ENCODE measurements at regions not wholly inside any gene's neighbourhood (a gene's known extent, or its start where the extent isn't known, plus 50 kb on each side); places are given as distances from the start of the nearest gene placed in this dataset.
A peak's percentile ranks its signal among the peaks of the same experiment; 100 is the strongest.
"Not testable (repeated sequence)": the region's sequence is repeated elsewhere in the genome, so short reads cannot be mapped to it uniquely, and the experiment has no call there.

GRCh38 chr3:15983232-15983631 lies 185.5 kb upstream of the ANKRD28 start:
- no peak for DNase-seq (ENCODE audit: low read depth in 2 of 2, low spot score in 1 of 2)

GRCh38 chr3:15983693-15984092 lies 185.9 kb upstream of the ANKRD28 start:
- DNase-seq (ENCODE audit: low read depth in 2 of 2, low spot score in 1 of 2), result no peak

GRCh38 chr3:15989419-15989818 lies 185.1 kb upstream of the GALNT15 start:
- DNase-seq (ENCODE audit: low read depth in 2 of 2, low spot score in 1 of 2), result no peak

- not testable (repeated sequence) for DNase-seq (ENCODE audit: low read depth in 2 of 2, low spot score in 1 of 2)
Measured at GRCh38 chr3:15993660-15994059, 180.8 kb upstream of the GALNT15 start.

GRCh38 chr3:15996496-15996895 lies 178.0 kb upstream of the GALNT15 start:
- not testable (repeated sequence) for DNase-seq (ENCODE audit: low read depth in 2 of 2, low spot score in 1 of 2)

- DNase-seq (ENCODE audit: low read depth in 2 of 2, low spot score in 1 of 2), result no peak
Measured at GRCh38 chr3:15997274-15997943, 177.1 kb upstream of the GALNT15 start.

GRCh38 chr3:15998911-15999310 lies 175.6 kb upstream of the GALNT15 start:
- DNase-seq (ENCODE audit: low read depth in 2 of 2, low spot score in 1 of 2), result no peak

GRCh38 chr3:16004812-16005211 lies 169.7 kb upstream of the GALNT15 start:
- DNase-seq (ENCODE audit: low read depth in 2 of 2, low spot score in 1 of 2), result no peak

GRCh38 chr3:16011376-16011775 lies 163.1 kb upstream of the GALNT15 start:
- DNase-seq (ENCODE audit: low read depth in 2 of 2, low spot score in 1 of 2), result no peak

- no peak for DNase-seq (ENCODE audit: low read depth in 2 of 2, low spot score in 1 of 2)
Measured at GRCh38 chr3:16012086-16012485, 162.4 kb upstream of the GALNT15 start.

- no peak for DNase-seq (ENCODE audit: low read depth in 2 of 2, low spot score in 1 of 2)
Measured at GRCh38 chr3:16013568-16013967, 160.9 kb upstream of the GALNT15 start.

- DNase-seq (ENCODE audit: low read depth in 2 of 2, low spot score in 1 of 2), result not testable (repeated sequence)
Measured at GRCh38 chr3:16021801-16022200, 152.7 kb upstream of the GALNT15 start.

GRCh38 chr3:16023881-16024280 lies 150.6 kb upstream of the GALNT15 start:
- not testable (repeated sequence) for DNase-seq (ENCODE audit: low read depth in 2 of 2, low spot score in 1 of 2)

- DNase-seq (ENCODE audit: low read depth in 2 of 2, low spot score in 1 of 2), result no peak
Measured at GRCh38 chr3:16024548-16024947, 149.9 kb upstream of the GALNT15 start.

GRCh38 chr3:16026753-16027152 lies 147.7 kb upstream of the GALNT15 start:
- no peak for DNase-seq (ENCODE audit: low read depth in 2 of 2, low spot score in 1 of 2)

- no peak for DNase-seq (ENCODE audit: low read depth in 2 of 2, low spot score in 1 of 2)
Measured at GRCh38 chr3:16028604-16029003, 145.9 kb upstream of the GALNT15 start.

GRCh38 chr3:16030342-16030741 lies 144.1 kb upstream of the GALNT15 start:
- DNase-seq (ENCODE audit: low read depth in 2 of 2, low spot score in 1 of 2), result no peak

GRCh38 chr3:16031434-16031833 lies 143.0 kb upstream of the GALNT15 start:
- DNase-seq (ENCODE audit: low read depth in 2 of 2, low spot score in 1 of 2), result no peak

GRCh38 chr3:16033889-16034687 lies 140.4 kb upstream of the GALNT15 start:
- no peak for DNase-seq (ENCODE audit: low read depth in 2 of 2, low spot score in 1 of 2)

GRCh38 chr3:16040991-16041390 lies 133.5 kb upstream of the GALNT15 start:
- no peak for DNase-seq (ENCODE audit: low read depth in 2 of 2, low spot score in 1 of 2)

GRCh38 chr3:16048435-16049318 lies 125.8 kb upstream of the GALNT15 start:
- DNase-seq (ENCODE audit: low read depth in 2 of 2, low spot score in 1 of 2), result peak in 1 of 2 donors; percentile 3

Data from stimulated activated CD8-positive, alpha-beta memory T cell treated with anti-CD3 and anti-CD28 coated beads, Interleukin-4, amount 100 ng/mL, for 1 hour (primary cell).